AG08395 (cell line): ENCODE measurements at regions not wholly inside any gene's neighbourhood (a gene's known extent, or its start where the extent isn't known, plus 50 kb on each side); places are given as distances from the start of the nearest gene placed in this dataset.
A peak's percentile ranks its signal among the peaks of the same experiment; 100 is the strongest.

ENCODE experiments used
- DNase-seq: peaks from one replicate; pipeline ENCODE4 v3.0.0; 2012; ENCODE audit warnings: mixed read lengths, low spot score

- peak; percentile 11 for DNase-seq
Measured at GRCh38 chr15:95252404-95252803, 1021.0 kb downstream of the MCTP2 start.

GRCh38 chr15:95254263-95254662 is 1022.9 kb downstream of the MCTP2 start:
- no peak for DNase-seq

DNA sequence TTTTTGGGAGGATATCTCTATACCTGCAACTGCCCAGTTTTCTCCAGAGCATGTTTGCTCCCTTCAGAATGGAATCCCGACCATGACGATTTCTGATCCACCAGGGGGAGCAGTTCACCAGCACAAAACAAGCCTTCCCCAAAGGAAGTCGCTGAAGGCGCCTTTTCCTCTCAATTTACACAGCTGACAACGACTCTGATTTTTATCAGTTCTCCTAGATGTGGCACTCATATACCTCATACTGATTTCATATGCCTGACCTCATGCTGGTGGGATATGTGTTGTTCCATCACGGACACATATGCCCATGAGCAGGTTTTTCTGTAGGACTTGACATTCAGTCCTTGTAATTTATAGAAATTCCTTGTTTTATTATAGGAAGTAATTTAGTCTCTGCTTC is 1028.2 kb downstream of the MCTP2 start:
- DNase-seq: peak; percentile 72

GRCh38 chr15:95259965-95260364 is 1028.6 kb downstream of the MCTP2 start:
- no peak for DNase-seq

- DNase-seq: no peak
Measured at GRCh38 chr15:95260856-95261255, 1029.5 kb downstream of the MCTP2 start.

DNA sequence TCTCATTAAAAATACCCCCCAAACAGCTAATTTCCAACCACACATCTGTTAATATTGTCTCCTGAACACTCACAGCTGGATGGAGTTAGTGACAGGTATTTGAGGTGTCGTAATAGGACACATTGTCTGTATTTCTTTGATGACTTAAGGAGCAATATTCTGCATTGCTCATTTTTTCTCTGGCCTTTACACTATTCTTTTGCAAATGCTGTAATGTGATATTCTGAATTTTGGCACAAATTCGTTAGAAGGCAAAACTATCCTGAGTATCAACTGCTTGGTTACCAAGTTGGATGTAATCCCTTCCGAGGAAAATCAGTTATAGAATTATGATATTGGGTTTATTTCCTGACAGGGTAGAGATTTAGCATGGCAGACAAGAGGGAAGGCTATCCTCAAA is 1030.2 kb downstream of the MCTP2 start:
- DNase-seq: no peak

- no peak for DNase-seq
Measured at GRCh38 chr15:95261968-95262367, 1030.6 kb downstream of the MCTP2 start.

- DNase-seq: peak; percentile 41
Measured at GRCh38 chr15:95262866-95263564, 1031.7 kb downstream of the MCTP2 start.

DNA sequence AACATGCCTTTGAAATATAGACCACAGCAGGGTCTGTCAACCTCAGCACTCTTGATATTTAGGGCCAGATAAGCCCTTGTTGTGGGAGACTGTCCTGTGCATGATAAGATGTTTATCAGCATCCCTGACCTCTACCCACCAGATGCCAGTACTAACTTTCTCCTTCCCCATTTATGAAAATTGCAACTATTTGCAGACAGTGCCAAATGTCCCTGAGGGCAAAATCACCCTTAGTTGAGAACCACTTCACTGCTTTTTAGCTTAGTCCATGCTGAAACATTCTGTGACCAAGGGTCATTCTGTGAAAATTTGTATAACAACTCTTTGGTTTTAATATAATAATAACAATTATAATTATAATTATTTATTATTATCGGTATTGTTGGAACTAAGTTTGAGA is 1032.4 kb downstream of the MCTP2 start:
- DNase-seq: no peak

DNA sequence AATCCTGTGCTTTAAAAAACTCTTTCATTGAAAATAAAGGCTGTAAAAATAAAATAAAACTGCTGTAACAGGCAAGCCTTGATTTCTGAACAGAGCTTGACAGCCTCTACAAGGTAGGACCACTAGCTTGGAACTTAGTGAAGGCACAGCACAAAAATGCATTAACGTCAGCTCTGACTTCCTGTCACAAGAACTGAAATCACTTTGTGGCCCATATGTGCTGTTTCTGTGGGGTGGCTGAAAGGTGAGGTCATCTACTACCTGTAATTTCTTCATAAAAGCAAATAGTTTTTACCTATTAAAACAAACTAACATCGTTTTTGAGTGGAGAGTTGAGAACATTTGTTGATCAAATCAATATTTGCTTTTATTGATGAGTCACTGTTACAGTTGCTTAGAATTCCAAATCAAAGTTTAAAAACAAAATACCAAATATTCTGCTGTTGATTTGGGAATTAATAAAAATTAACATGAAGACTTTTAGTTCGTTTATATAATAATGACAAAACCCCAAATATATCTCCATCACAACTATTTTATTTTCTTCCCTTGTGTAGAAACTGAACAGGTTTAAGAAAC is 1034.1 kb downstream of the MCTP2 start:
- no peak for DNase-seq

GRCh38 chr15:95266451-95267061 is 1035.2 kb downstream of the MCTP2 start:
- no peak for DNase-seq

DNA sequence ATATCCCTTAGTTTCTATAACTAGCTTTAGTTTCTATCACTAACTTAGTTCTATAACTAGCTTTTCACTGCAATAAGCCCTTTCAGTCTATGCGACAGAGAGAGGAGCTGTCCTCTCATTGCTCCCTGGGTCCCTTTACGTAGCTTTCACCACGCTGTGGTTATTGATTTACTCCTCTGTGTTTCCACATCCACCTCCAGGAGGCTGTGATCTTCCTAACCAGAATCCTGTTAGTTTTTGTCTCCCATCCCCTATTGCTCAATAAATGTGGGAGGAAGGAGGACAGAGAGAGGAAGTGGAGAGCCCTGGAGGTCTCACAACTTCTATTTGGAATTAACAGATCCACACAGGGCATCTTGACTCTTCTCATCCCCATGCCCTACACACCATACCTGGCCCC is 1036.1 kb downstream of the MCTP2 start:
- DNase-seq: no peak

DNA sequence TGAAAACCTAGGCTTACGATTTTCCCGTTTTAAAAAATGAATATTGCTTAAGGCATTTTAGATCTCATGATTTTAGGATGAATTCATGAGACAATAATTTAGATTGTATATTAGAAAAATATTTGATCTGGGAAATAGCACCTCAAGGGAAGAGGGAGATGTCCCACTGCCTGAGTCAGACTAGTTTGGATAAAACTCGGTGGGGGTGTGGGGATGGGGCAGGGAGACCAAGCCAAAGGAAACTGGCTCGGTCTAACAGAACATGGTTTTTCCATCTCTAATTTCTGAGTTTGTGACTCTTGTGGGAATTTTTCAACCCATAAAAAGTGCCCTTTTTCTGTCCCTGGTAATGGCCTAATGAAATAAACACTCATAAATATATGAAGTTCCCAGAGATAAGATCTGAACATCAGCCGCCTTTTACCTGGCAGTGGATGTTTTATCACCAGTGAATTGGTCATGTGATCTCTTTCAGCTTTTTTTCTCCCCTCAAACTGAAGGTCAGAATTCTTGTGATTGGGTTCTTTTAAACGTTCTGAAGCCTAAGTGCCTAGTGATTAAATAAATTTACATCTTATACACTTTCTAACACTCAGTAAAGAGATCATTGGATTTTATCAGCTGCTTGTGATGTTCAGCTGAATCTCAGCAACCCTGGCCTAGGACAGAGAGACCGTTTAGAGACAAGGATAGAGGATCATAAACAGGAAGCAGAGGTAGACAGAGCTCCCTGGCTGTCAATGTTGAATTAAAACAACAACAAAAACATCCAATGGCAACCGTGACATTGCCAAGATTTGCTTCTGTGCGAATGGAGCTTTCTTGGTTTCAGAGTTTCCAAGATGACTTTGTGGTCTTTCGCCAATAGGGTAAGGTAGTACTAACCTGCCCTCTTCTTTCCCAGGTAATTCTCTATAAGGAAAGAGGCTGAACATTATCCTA is 1038.2 kb downstream of the MCTP2 start:
- DNase-seq: no peak

GRCh38 chr15:95274101-95274500 is 1042.7 kb downstream of the MCTP2 start:
- no peak for DNase-seq

- peak; percentile 37 for DNase-seq
Measured at GRCh38 chr15:95277266-95277665, 1045.9 kb downstream of the MCTP2 start.

GRCh38 chr15:95278532-95279245 is 1047.3 kb downstream of the MCTP2 start:
- DNase-seq: no peak

GRCh38 chr15:95279277-95280019 is 1048.1 kb downstream of the MCTP2 start:
- no peak for DNase-seq

DNA sequence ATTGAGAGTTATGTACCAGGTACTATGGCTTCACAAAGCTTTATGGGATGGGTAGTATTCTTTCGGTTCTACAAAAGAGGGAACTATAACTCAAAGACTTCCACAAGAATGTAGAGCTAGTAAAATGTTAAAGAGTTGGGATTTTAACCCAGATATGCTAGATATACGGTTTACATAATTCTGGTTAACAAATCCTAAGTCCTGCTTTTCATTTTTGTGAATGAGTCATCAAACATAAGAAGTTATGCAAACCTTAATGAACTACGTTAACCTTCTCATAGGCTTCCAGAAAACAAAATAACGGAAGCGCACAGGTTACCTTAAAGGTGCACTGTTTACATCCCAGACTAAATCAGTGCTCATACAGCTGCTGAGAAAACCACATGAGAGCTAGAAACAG is 1049.3 kb downstream of the MCTP2 start:
- no peak for DNase-seq

DNA sequence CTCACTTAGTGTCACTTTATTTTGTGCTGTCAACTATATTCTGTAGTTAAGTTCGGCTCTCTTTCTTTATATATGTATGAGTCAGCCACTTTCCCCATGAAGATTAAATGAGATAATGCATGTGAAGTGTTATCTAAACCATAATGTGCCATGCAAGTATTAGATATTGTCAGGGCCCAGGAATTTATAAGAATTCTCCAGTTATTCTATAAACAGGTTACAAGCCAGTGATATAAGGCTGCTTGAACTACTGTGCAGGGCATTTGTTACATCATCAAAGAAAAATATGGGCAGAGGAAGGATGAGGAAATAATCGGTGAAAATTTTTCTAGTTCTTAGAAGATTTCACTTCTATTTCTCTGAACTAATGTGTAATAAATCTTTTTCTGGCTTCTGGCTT is 1049.0 kb upstream of the NR2F2 start:
- DNase-seq: no peak

- no peak for DNase-seq
Measured at GRCh38 chr15:95284492-95284891, 1046.0 kb upstream of the NR2F2 start.

GRCh38 chr15:95284933-95285421 is 1045.5 kb upstream of the NR2F2 start:
- peak; percentile 66 for DNase-seq
